22Rv1 (cell line): ENCODE measurements at regions not wholly inside any gene's neighbourhood (a gene's known extent, or its start where the extent isn't known, plus 50 kb on each side); places are given as distances from the start of the nearest gene placed in this dataset.

Experiments used
- CTCF ChIP-seq: fragments of 450-650 bp; IDR thresholded peaks from 2 replicates; pipeline ENCODE4 v1.5.1; 2017; ENCODE audit warnings: mild to moderate bottlenecking
- ZFX ChIP-seq: fragments of 450-650 bp; IDR thresholded peaks from 2 replicates; pipeline ENCODE4 v1.6.1; 2017; ENCODE audit warnings: antibody characterized with exemption, borderline replicate concordance

GRCh38 chr1:228842094-228842775 is 107.0 kb downstream of the RHOU start:
- TF ChIP-seq CTCF (no peak), ZFX (no peak)
